DND-41 (cell line): ENCODE measurements at regions not wholly inside any gene's neighbourhood (a gene's known extent, or its start where the extent isn't known, plus 50 kb on each side); places are given as distances from the start of the nearest gene placed in this dataset.

Experiments
- CTCF ChIP-seq: IDR thresholded peaks from 2 replicates; pipeline ENCODE4 v1.5.1; 2012; ENCODE audit warnings: borderline replicate concordance, low read length, moderate library complexity, mild to moderate bottlenecking; ENCODE audit not compliant: poor library complexity, severe bottlenecking; ENCODE audit errors: extremely low read depth
- EZH2 ChIP-seq: IDR thresholded peaks from 3 replicates; pipeline ENCODE4 v1.6.1; 2012; ENCODE audit warnings: borderline replicate concordance, low read depth, mild to moderate bottlenecking, moderate library complexity, low read length, inconsistent platforms; ENCODE audit not compliant: severe bottlenecking

GRCh38 chr11:13103962-13104554 is 94.9 kb downstream of the RASSF10 start:
- TF ChIP-seq CTCF (no peak), EZH2 (no peak)
